PFSK-1 (cell line): ENCODE measurements at regions not wholly inside any gene's neighbourhood (a gene's known extent, or its start where the extent isn't known, plus 50 kb on each side); places are given as distances from the start of the nearest gene placed in this dataset.

ENCODE experiments used
- FOXP2 ChIP-seq: optimal IDR thresholded peaks from 2 replicates; pipeline ENCODE3; 2011; ENCODE audit warnings: borderline replicate concordance, control low read depth, inconsistent platforms; ENCODE audit not compliant: insufficient read depth; ENCODE audit errors: extremely low read length, extremely low read depth
- POLR2AphosphoS5 ChIP-seq: IDR thresholded peaks from 2 replicates; pipeline ENCODE4 v1.6.1; 2012; ENCODE audit warnings: low read depth, mild to moderate bottlenecking, control low read depth, low read length, moderate library complexity
- REST ChIP-seq, 2 experiments: IDR thresholded peaks; 2 replicates each; pipeline versions ENCODE4 v1.6.1 to v1.8.0; 2011 to 2012; ENCODE audit warnings: low read depth in 2 of 2, low read length in 2 of 2, control low read depth in 1 of 2, inconsistent platforms in 1 of 2, mild to moderate bottlenecking in 1 of 2, moderate library complexity in 1 of 2; ENCODE audit not compliant: insufficient read depth in 1 of 2
- SIN3A ChIP-seq: IDR thresholded peaks from 2 replicates; pipeline ENCODE4 v1.6.1; 2012; ENCODE audit warnings: mild to moderate bottlenecking, low read length, moderate library complexity, borderline replicate concordance; ENCODE audit not compliant: insufficient read depth
- TAF1 ChIP-seq: IDR thresholded peaks from 2 replicates; pipeline ENCODE4 v1.6.1; 2012; ENCODE audit warnings: low read length, control low read depth, borderline replicate concordance; ENCODE audit not compliant: insufficient read depth

GRCh38 chr12:90042920-90043641 lies 334.4 kb upstream of the ATP2B1 start:
- TF ChIP-seq POLR2AphosphoS5 (no peak), FOXP2 (no peak), TAF1 (no peak), REST (IDR thresholded peaks at IDR 0.05; ENCODE audit: insufficient read depth in 1 of 2, low read depth in 2 of 2, low read length in 2 of 2) (no peak), SIN3A (no peak)

GRCh38 chr12:90038289-90038688 lies 329.7 kb upstream of the ATP2B1 start:
- TF ChIP-seq FOXP2 (no peak), SIN3A (no peak), POLR2AphosphoS5 (no peak), REST (IDR thresholded peaks at IDR 0.05; ENCODE audit: insufficient read depth in 1 of 2, low read depth in 2 of 2, low read length in 2 of 2) (no peak), TAF1 (no peak)

- TF ChIP-seq POLR2AphosphoS5 (no peak), TAF1 (no peak), REST (IDR thresholded peaks at IDR 0.05; ENCODE audit: insufficient read depth in 1 of 2, low read depth in 2 of 2, low read length in 2 of 2) (no peak), SIN3A (no peak), FOXP2 (no peak)
These were observed 329.1 kb upstream of the ATP2B1 start for GRCh38 chr12:90037740-90038139.

- TF ChIP-seq FOXP2 (no peak), TAF1 (no peak), SIN3A (no peak), POLR2AphosphoS5 (no peak), REST (IDR thresholded peaks at IDR 0.05; ENCODE audit: insufficient read depth in 1 of 2, low read depth in 2 of 2, low read length in 2 of 2) (no peak)
These were observed 328.0 kb upstream of the ATP2B1 start for GRCh38 chr12:90036637-90037036.

- TF ChIP-seq FOXP2 (no peak), REST (IDR thresholded peaks at IDR 0.05; ENCODE audit: insufficient read depth in 1 of 2, low read depth in 2 of 2, low read length in 2 of 2) (no peak)
These were observed 322.1 kb upstream of the ATP2B1 start for GRCh38 chr12:90030726-90031125.
